ENCODE measurements at regions not wholly inside any gene's neighbourhood (a gene's known extent, or its start where the extent isn't known, plus 50 kb on each side); places are given as distances from the start of the nearest gene placed in this dataset.

DNA sequence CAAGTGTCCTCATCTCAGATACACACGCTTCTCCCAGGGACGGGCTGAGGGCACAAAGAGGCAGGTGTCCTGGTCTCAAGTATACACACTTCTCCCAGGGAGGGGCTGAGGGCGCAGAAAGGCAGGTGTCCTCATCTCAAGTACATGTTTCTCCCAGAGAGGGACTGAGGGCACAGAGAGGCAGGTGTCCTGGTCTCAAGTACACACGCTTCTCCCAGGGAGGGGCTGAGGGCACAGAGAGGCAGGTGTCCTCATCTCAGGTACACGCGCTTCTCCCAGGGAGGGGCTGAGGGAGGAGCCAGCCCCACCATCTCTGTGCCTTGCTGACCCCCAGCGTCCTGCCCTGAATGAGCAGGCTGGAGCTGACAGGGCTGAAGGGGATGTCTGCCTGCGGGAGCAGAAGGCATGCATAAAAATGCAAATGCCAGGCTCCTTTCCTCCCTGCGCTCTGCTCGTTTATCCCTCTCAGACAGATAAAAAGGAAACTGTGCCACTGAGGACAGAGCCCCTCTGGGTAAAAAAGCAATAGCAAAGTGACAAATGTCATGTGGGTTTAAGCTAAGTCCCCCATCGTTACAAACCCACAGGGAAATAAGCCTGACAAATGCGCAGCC lies 96.1 kb upstream of the UQCRFS1 start:
- Histone ChIP-seq H3K36me3 (no peaks in the 10 kb centered on the region), H3K27me3 (no peaks in the 10 kb centered on the region), H3K4me3 (ENCODE audit: low read depth, low read length) (no peak overlapping the region), H3K4me1 (no peaks in the 10 kb centered on the region), H3K9me3 (no peaks in the 10 kb centered on the region)
- TF ChIP-seq, protein P1, sequence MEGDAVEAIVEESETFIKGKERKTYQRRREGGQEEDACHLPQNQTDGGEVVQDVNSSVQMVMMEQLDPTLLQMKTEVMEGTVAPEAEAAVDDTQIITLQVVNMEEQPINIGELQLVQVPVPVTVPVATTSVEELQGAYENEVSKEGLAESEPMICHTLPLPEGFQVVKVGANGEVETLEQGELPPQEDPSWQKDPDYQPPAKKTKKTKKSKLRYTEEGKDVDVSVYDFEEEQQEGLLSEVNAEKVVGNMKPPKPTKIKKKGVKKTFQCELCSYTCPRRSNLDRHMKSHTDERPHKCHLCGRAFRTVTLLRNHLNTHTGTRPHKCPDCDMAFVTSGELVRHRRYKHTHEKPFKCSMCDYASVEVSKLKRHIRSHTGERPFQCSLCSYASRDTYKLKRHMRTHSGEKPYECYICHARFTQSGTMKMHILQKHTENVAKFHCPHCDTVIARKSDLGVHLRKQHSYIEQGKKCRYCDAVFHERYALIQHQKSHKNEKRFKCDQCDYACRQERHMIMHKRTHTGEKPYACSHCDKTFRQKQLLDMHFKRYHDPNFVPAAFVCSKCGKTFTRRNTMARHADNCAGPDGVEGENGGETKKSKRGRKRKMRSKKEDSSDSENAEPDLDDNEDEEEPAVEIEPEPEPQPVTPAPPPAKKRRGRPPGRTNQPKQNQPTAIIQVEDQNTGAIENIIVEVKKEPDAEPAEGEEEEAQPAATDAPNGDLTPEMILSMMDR (IDR thresholded peaks at IDR 0.05; ENCODE audit: low read depth, low read length) = no peak
- no peak for DNase-seq

DNA sequence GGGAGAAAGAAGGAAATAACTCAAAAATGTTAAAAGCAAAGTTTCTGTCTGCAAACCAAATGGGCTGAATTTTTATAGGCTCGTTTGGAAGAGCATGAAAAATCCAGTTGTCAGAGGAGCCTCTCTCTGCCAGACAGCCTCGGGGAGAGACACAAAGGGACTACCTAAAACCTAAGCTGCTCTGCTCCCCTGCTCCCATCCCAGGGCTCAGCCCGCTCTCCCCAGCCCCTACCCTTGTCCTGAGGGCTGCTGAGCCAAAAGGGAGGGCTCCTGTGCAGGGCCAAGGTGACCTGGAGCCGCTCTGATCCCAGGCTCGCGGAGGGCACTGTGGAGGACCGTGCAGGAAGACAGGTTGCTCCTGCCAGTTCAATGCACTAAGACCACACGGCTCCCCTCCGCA lies 96.7 kb upstream of the UQCRFS1 start:
- Histone ChIP-seq H3K4me3 (ENCODE audit: low read depth, low read length) (no peak overlapping the region), H3K9me3 (no peaks in the 10 kb centered on the region), H3K36me3 (no peaks in the 10 kb centered on the region), H3K4me1 (no peaks in the 10 kb centered on the region), H3K27me3 (no peaks in the 10 kb centered on the region)
- no peak for DNase-seq
- TF ChIP-seq, protein P1 (IDR thresholded peaks at IDR 0.05; ENCODE audit: low read depth, low read length) = no peak

DNA sequence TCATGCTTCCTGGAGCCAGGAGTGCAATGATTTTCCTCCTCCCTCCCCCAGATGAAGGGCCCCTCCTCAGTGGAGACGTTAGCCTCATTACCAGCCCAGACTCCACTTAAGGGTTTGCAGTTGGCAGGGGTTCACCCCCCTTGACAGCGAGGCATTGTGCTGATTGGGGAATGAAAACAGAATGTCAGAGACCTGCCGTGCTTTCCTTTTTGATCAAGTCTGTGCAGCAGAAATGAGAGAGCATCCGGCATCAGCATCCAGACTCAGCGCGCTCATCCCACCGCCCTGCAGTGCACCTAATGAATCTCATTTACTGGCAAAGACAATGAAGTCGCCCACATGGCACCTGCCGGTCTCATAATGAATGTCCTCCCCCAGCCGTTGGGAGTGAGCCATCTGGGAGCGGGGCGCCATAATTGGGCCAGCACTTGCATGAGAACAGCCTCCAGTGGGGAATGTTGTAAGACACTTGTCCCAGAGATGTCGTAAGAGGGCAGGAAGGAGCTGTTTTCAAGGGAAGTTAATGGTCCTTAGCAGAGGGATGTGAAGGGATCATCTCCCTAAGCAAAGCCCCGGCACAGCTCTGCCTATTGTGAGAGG lies 98.3 kb upstream of the UQCRFS1 start:
- TF ChIP-seq, protein P1 (IDR thresholded peaks at IDR 0.05; ENCODE audit: low read depth, low read length) = no peak
- H3K36me3 ChIP-seq = no peaks in the 10 kb centered on the region
- DNase-seq = no peak
- H3K9me3 ChIP-seq = no peaks in the 10 kb centered on the region
- H3K27me3 ChIP-seq = no peaks in the 10 kb centered on the region
- no peaks in the 10 kb centered on the region for H3K4me1 ChIP-seq
- no peak overlapping the region for H3K4me3 ChIP-seq (ENCODE audit: low read depth, low read length)

DNA sequence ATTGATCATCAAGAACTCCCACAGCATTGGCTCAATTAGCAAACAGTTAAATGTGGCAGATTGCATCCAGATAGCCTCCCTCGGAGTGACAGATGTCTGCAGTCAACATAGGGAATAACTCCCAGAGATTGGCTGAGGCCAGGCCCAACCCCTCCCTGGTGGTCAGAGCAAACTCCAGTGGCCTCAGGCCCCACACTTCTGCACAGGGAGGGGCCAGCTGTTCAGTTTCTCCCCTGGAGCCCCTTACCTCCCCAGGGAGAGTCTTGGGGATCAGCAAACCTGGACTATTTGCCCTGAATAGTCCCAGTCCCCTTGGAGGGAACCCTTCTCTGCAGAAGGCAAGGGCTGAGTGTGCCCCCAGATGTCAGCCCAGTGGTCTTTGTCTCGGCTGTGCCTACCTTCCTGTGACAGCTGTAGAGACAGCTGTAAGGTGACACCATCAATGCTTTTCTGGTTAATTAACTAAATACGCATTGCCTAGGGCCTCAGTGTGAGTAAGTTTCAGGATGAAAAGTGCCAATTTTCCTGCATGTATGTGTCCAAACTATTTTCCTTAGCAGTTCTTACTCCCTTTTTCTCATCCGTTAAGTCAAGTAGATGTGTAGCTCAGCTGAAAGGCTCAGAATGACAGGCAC lies 102.7 kb upstream of the UQCRFS1 start:
- Histone ChIP-seq H3K9me3 (no peaks in the 10 kb centered on the region), H3K36me3 (no peaks in the 10 kb centered on the region), H3K4me3 (ENCODE audit: low read depth, low read length) (no peak overlapping the region), H3K27me3 (no peaks in the 10 kb centered on the region), H3K4me1 (no peaks in the 10 kb centered on the region)
- DNase-seq = no peak
- TF ChIP-seq, protein P1 (IDR thresholded peaks at IDR 0.05; ENCODE audit: low read depth, low read length) = no peak

DNA sequence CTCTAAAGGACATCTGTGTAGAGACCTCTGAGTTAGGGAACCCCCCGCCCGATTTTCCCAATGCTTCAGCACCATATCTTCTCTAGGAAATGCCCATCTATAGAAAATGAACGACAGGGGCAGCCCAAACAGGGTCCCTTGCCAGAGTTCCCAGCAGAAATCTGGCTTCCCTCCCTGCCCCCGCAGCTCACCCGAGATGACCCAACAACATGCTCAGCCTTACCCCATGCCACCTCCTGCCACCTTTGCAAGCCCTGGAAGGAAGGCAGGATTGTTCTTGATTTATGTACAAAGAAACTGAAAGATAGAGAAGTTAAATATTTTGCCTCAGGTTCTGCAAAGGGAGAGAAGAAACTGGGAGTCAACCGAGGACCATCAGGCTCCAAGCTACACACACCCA lies 105.6 kb upstream of the UQCRFS1 start:
- peaks cover 5% of the 10 kb centered on the region; the same call in 1 of the 2 replicates for H3K27me3 ChIP-seq
- no peak overlapping the region for H3K4me3 ChIP-seq (ENCODE audit: low read depth, low read length)
- no peaks in the 10 kb centered on the region for H3K4me1 ChIP-seq
- TF ChIP-seq, protein P1 (IDR thresholded peaks at IDR 0.05; ENCODE audit: low read depth, low read length) = no peak
- no peak for DNase-seq
- no peaks in the 10 kb centered on the region for H3K36me3 ChIP-seq
- H3K9me3 ChIP-seq = no peaks in the 10 kb centered on the region

DNA sequence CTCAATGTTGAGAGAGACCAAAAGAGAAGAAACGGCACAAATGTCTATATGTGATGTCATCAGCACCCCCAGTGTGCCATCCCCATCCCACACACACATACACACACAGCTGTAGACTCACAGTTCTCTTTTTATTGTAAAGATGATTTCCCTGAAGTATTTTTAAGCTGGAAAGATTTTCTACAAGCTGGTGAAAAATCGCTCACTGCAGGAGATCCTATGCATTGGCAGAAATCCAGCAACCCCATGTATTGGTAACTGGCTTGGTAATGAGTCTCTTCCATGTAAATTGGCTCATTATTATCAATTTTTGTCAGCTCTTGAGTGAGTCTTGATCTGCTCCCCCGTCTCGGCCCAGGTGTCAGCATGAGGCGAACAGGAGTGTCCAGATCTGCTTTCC lies 107.1 kb upstream of the UQCRFS1 start:
- Histone ChIP-seq H3K9me3 (no peaks in the 10 kb centered on the region), H3K36me3 (no peaks in the 10 kb centered on the region)
- DNase-seq = no peak

More for the DNA sequence above, 107.1 kb upstream of the UQCRFS1 start:
- peaks cover 5% of the 10 kb centered on the region; the same call in 1 of the 2 replicates for H3K27me3 ChIP-seq
- H3K4me3 ChIP-seq (ENCODE audit: low read depth, low read length) = no peak overlapping the region
- TF ChIP-seq, protein P1 (IDR thresholded peaks at IDR 0.05; ENCODE audit: low read depth, low read length) = no peak
- H3K4me1 ChIP-seq = no peaks in the 10 kb centered on the region
